GM12872 (cell line): ENCODE measurements at regions not wholly inside any gene's neighbourhood (a gene's known extent, or its start where the extent isn't known, plus 50 kb on each side); places are given as distances from the start of the nearest gene placed in this dataset.

ENCODE experiments used
- CTCF ChIP-seq: IDR thresholded peaks from 3 replicates; pipeline ENCODE4 v1.5.1; 2011; ENCODE audit warnings: low read depth, mild to moderate bottlenecking, low read length, moderate library complexity; ENCODE audit not compliant: insufficient read depth

GRCh38 chr4:133866328-133866699 lies 335.3 kb downstream of the PABPC4L start:
- TF ChIP-seq CTCF, result no peak

DNA sequence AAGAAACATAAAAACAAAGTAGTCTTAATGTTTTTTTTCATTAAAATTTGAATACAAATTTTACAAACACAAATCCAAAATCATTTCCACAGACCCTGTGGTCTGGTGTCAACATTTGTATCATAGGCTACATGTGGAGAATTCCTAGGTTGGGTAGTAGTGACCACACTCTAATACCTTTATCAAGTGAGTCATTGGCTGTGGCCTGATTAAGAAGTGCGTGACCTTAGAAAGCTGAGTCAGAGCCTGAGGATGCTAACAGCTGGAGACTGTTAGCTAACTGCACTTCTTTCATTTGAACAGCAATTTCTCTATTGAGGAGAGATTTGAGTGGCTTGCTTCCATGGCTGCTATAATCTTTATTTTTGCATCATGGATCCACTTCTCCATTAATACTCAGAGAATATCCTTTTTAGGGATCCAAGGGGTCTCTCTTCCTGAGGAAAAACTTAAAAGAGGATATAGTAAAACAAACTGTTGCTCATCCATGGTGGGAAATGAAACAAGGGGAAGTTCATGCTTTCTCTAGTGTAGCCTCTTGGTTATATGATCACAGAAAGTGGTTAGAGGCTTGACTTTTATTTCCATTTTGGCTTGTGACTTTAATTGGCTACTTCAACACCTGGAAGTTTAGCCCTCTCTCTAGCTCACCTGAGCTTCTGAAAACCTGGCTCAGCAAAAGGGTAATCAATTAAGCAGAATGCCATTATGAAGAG lies 335.8 kb downstream of the PABPC4L start:
- no peak for TF ChIP-seq CTCF

- TF ChIP-seq CTCF, result no peak
Observed at GRCh38 chr4:133863153-133863552, 338.4 kb downstream of the PABPC4L start.

DNA sequence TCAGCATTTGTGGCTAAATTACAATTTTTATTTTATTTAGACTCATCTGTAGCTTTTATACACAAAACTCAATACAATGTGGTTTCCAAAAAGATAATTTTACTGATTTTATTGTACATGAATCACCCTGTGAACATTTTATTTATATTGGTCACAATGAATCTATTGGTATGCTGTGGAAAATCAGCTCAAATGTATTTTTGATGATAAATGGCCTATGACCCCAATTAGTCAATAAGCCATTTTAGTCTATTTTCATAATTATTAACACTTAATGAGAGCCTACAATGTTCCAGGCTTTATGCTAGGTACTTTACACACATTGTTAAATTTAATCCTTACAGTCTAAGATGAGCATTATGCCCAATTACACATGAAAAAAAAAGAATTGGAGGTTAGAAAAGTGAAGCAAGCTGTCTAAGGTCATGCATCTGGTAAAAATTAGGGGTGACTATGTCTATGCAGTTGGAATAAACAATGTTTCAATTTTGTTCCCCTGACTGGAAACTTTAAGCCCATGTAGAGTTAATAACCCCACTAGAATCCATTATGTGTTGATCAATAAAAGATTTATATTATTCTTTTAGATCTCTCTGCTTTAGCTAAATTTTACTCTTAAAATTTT lies 344.7 kb downstream of the PABPC4L start:
- TF ChIP-seq CTCF, result no peak

- TF ChIP-seq CTCF, result no peak
Observed at GRCh38 chr4:133855001-133855400, 346.6 kb downstream of the PABPC4L start.

- no peak for TF ChIP-seq CTCF
Observed at GRCh38 chr4:133839326-133839725, 362.3 kb downstream of the PABPC4L start.

GRCh38 chr4:133823177-133823576 lies 378.4 kb downstream of the PABPC4L start:
- TF ChIP-seq CTCF, result no peak
